HEK293T (cell line): ENCODE measurements at regions not wholly inside any gene's neighbourhood (a gene's known extent, or its start where the extent isn't known, plus 50 kb on each side); places are given as distances from the start of the nearest gene placed in this dataset.

Source experiments
- CTCF ChIA-PET: fragments of 350-600 bp; formaldehyde crosslinking; extraction: SDS; loops from one replicate; lab custom pipeline; 2021; ENCODE audit warnings: antibody characterized with exemption, inconsistent platforms; lab: Yijun Ruan, JAX
- POLR2A ChIA-PET: fragments of 350-600 bp; formaldehyde crosslinking; extraction: SDS; loops from one replicate; lab custom pipeline; 2020; ENCODE audit warnings: antibody characterized with exemption, inconsistent platforms; lab: Yijun Ruan, JAX
- DNase-seq: peaks from one replicate; pipeline ENCODE4 v3.0.0; 2012; ENCODE audit warnings: mixed read lengths; ENCODE audit errors: extremely low spot score
- ARNT ChIP-seq: fragments of 450-650 bp; IDR thresholded peaks from 2 replicates; pipeline ENCODE4 v1.6.1; 2017; ENCODE audit warnings: mild to moderate bottlenecking
- BHLHE40 ChIP-seq: fragments of 450-650 bp; IDR thresholded peaks from 2 replicates; pipeline ENCODE4 v1.6.1; 2016; ENCODE audit warnings: mild to moderate bottlenecking, moderate library complexity, borderline replicate concordance
- CTBP1 ChIP-seq: fragments of 450-650 bp; IDR thresholded peaks from 2 replicates; pipeline ENCODE4 v1.6.1; 2016; ENCODE audit warnings: borderline replicate concordance
- ELF4 ChIP-seq: fragments of 450-650 bp; IDR thresholded peaks from 2 replicates; pipeline ENCODE4 v1.6.1; 2017; ENCODE audit warnings: antibody characterized with exemption
- FOXA1 ChIP-seq: fragments of 450-650 bp; IDR thresholded peaks from 2 replicates; pipeline ENCODE4 v1.6.1; 2016; ENCODE audit warnings: mild to moderate bottlenecking
- FOXK2 ChIP-seq: fragments of 450-650 bp; IDR thresholded peaks from 2 replicates; pipeline ENCODE4 v1.6.1; 2016; ENCODE audit warnings: mild to moderate bottlenecking
- FOXM1 ChIP-seq: fragments of 450-650 bp; IDR thresholded peaks from 2 replicates; pipeline ENCODE4 v1.6.1; 2017; ENCODE audit warnings: mild to moderate bottlenecking, borderline replicate concordance
- HDGF ChIP-seq: fragments of 450-650 bp; IDR thresholded peaks from 2 replicates; pipeline ENCODE4 v1.6.1; 2017; ENCODE audit warnings: antibody characterized with exemption, borderline replicate concordance
- L3MBTL2 ChIP-seq: fragments of 450-650 bp; conservative IDR thresholded peaks from 2 replicates; pipeline ENCODE4 v1.6.1; 2016; ENCODE audit warnings: mild to moderate bottlenecking
- LEF1 ChIP-seq: fragments of 450-650 bp; IDR thresholded peaks from 2 replicates; pipeline ENCODE4 v1.6.1; 2017; ENCODE audit warnings: mild to moderate bottlenecking, borderline replicate concordance
- NFRKB ChIP-seq: fragments of 450-650 bp; IDR thresholded peaks from 2 replicates; pipeline ENCODE4 v1.6.1; 2016; ENCODE audit warnings: mild to moderate bottlenecking, moderate library complexity
- SP1 ChIP-seq: fragments of 450-650 bp; IDR thresholded peaks from 2 replicates; pipeline ENCODE4 v1.6.1; 2017
- SUZ12 ChIP-seq: fragments of 450-650 bp; IDR thresholded peaks from 2 replicates; pipeline ENCODE4 v1.6.1; 2016; ENCODE audit warnings: mild to moderate bottlenecking
- TARDBP ChIP-seq: fragments of 450-650 bp; IDR thresholded peaks from 2 replicates; pipeline ENCODE4 v1.6.1; 2016
- ZNF384 ChIP-seq: fragments of 450-650 bp; IDR thresholded peaks from 2 replicates; pipeline ENCODE4 v1.6.1; 2016
- TF ChIP-seq, protein P1 (sequence below): fragments of 450-650 bp; IDR thresholded peaks from 2 replicates; pipeline ENCODE4 v1.6.1; 2016

DNA sequence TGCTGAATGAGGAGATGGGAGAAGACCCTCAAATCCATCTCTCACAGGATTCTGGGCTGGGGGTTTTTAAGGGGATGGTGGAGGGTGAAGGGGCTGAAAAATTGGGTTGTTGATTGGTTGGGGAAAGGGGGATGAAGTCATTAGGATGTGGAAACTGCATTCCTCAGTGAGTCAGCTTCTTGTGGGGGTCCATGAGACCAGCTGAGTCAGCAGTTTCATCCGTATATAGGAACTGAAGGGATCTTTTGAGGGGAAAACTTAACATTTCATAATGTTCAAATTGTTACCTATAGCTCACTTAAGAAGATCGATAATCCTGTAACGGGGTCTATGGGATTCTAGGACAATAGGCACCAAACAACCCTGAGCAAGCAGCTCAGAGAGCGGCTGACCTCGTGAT lies 213.4 kb downstream of the CBLN1 start:
- TF ChIP-seq HDGF: no peak
- TF ChIP-seq CTBP1: no peak
- TF ChIP-seq NFRKB: no peak
- no peak for TF ChIP-seq LEF1
- no peak for TF ChIP-seq SUZ12
- no peak for TF ChIP-seq SP1
- TF ChIP-seq FOXM1: no peak
- no peak for TF ChIP-seq ELF4
- TF ChIP-seq L3MBTL2: no peak
- TF ChIP-seq, protein P1, sequence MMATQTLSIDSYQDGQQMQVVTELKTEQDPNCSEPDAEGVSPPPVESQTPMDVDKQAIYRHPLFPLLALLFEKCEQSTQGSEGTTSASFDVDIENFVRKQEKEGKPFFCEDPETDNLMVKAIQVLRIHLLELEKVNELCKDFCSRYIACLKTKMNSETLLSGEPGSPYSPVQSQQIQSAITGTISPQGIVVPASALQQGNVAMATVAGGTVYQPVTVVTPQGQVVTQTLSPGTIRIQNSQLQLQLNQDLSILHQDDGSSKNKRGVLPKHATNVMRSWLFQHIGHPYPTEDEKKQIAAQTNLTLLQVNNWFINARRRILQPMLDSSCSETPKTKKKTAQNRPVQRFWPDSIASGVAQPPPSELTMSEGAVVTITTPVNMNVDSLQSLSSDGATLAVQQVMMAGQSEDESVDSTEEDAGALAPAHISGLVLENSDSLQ: no peak
- TF ChIP-seq BHLHE40: no peak
- TF ChIP-seq TARDBP: no peak
- no peak for TF ChIP-seq ZNF384
- TF ChIP-seq ARNT: no peak
- POLR2A ChIA-PET: no interaction called here
- CTCF ChIA-PET: no interaction called here
- DNase-seq: no peak

DNA sequence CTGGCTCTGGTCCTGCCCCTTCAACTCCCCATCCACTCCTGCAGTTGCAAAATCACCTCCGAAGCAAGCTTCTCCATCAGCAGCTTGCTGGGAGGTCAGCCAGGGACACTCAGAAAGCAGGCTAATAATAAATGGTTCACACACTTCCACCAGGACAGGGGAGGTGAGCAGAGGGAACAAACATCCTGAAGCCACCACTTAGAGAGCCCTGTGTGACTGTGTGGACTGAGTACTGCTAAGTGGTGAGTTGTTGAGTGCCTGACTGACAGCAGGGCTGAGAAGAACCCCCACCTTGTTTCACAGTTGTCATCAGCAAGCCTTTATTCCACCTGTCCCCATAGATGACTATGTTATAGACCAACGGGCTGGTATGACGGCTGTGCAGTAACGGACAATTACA lies 213.9 kb downstream of the CBLN1 start:
- TF ChIP-seq TARDBP (no peak), ARNT (no peak), CTBP1 (no peak), FOXK2 (no peak), SUZ12 (no peak), LEF1 (no peak), FOXM1 (no peak), ZNF384 (no peak), FOXA1 (no peak), SP1 (no peak), BHLHE40 (no peak), ELF4 (no peak)
- TF ChIP-seq, protein P1: no peak
- ChIA-PET CTCF (no interaction called here), POLR2A (no interaction called here)
- DNase-seq: no peak

DNA sequence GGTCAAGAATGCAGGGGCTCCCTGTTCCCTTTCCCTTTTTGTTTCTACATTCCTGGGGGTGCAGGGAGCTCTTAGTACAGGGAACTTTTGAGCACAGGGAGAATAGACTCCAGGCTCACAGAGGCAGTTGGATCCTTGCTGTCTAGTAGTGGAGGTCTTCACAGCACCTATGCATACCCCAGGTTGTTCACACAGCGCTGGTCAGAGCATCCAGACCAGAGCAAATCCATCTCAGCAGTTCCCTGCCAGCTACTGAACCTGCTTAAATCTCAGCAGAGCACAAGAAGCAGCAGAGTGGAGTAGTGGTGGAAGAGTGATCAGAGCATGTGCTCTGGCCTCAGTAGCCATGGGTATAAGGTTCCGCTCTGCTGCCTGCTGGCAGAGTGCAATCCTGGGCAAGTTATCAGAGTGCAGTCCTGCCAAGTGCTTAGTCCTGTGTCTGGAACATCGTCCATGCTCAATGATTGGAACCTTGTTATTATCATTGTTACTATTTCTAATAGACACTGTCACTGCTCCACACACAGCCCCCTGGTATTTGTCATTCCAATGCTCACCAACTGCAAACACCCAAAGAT lies 220.4 kb downstream of the CBLN1 start:
- no peak for TF ChIP-seq BHLHE40
- TF ChIP-seq HDGF: no peak
- DNase-seq: no peak
- CTCF ChIA-PET: no interaction called here
- POLR2A ChIA-PET: no interaction called here

DNA sequence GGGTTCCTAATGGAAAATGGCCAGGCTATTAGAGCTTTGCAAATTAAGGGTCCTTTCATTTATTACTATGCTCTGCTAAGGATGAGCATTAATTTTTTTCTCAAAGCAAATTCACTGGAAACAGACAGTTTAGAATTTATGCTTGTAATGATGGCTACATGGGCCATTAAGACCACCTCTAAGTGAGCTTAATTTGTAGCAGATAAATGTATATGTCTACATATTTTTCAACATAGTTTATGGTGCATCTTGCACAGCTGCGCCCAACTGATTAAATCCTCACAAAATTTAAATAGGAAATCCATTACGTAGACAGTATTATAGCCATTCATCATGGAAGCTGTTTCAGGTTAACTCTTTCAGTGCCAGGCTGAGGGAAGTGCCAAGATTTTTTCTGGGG lies 220.9 kb downstream of the CBLN1 start:
- TF ChIP-seq BHLHE40 (no peak), ELF4 (no peak), FOXA1 (no peak), TARDBP (no peak), LEF1 (no peak), FOXK2 (no peak), NFRKB (no peak), SUZ12 (no peak)
- TF ChIP-seq, protein P1: no peak
- POLR2A ChIA-PET: no interaction called here
- DNase-seq: no peak
- CTCF ChIA-PET: no interaction called here

DNA sequence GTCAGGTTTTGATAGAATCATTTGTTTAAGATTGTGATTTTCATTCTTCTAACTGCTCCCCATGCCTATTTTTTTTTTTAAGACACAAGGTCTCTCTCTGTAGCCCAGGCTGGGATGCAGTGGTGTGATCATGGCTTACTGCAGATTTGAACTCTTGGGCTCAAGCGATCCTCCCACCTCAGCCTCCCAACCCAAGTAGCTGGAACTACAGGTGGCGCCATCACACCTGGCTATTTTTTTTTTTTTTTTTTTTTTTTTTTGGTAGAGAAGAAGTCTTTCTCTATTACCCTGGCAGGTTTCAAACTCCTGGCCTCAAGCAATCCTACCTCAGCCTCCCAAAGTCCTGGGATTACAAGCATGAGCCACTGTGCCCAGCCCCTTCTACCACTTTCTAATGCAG lies 223.3 kb downstream of the CBLN1 start:
- ChIA-PET CTCF (no interaction called here), POLR2A (no interaction called here)
- no peak for DNase-seq
- TF ChIP-seq L3MBTL2 (no peak), ELF4 (no peak), NFRKB (no peak), FOXM1 (no peak), SP1 (no peak), LEF1 (no peak)

DNA sequence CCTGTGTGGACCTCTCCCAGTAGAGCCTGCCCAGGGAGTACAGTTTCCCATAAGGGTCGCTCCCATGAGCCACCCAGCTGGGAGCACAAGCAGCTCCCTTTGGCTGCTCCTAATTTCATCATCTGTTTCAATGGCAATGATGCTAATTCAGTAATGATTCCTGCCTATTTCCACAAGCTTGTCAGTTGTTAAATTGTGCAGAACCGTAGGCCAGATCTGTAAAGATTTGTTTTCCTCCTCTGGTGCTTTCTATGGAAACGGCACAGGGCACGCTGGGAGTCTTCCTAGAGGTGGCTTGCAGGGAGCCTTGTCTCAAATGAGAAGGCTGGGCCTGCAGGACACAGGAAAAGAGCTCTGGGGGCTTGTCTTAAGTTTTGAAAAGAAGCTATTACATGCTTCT lies 223.7 kb downstream of the CBLN1 start:
- ChIA-PET POLR2A (no interaction called here), CTCF (no interaction called here)
- TF ChIP-seq LEF1: no peak
- TF ChIP-seq SUZ12: no peak
- TF ChIP-seq HDGF: no peak
- TF ChIP-seq FOXK2: no peak
- no peak for TF ChIP-seq SP1
- TF ChIP-seq NFRKB: no peak
- DNase-seq: no peak

DNA sequence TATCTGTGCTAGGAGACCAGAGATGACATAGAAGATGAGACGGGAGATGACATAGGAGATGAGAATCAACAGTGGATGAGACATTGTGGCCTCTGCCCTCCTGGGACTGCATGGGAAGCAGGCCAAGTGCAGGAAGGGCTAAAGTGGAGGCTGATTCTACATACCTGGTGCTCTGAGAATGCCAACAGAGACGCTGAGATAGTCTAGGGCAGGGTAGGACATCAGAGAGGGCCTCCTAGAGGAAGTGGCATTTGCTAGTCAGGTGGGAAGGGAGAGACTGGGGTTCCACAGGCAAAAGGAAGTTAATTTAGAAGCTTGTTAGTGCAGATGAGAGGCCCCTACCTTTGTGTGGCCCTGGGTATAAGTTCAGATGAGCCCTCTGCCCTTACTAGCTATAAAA lies 224.2 kb downstream of the CBLN1 start:
- no peak for DNase-seq
- ChIA-PET CTCF (no interaction called here), POLR2A (no interaction called here)
- TF ChIP-seq FOXK2 (no peak), NFRKB (no peak), ARNT (no peak), BHLHE40 (no peak), TARDBP (no peak), CTBP1 (no peak), FOXM1 (no peak), ELF4 (no peak), FOXA1 (no peak), LEF1 (no peak), SP1 (no peak), SUZ12 (no peak)
- TF ChIP-seq, protein P1: no peak
